RWPE1 (cell line): ENCODE measurements at regions not wholly inside any gene's neighbourhood (a gene's known extent, or its start where the extent isn't known, plus 50 kb on each side); places are given as distances from the start of the nearest gene placed in this dataset.

Experiments used
- CTCF ChIA-PET: fragments of 350-600 bp; sonication (Branson Sonifier 250); formaldehyde crosslinking; extraction: SDS; loops from one replicate; lab custom pipeline; 2021; lab: Yijun Ruan, JAX
- POLR2A ChIA-PET: fragments of 400-600 bp; formaldehyde crosslinking; extraction: SDS; loops from one replicate; lab custom pipeline; 2020; ENCODE audit warnings: antibody characterized with exemption; ENCODE audit not compliant: low non-redundant PET; lab: Yijun Ruan, JAX
- DNase-seq: peaks from one replicate; pipeline ENCODE4 v3.0.0; 2012; ENCODE audit warnings: low spot score
- H3K27ac ChIP-seq: fragments of 450-650 bp; 2 replicates; pipeline ENCODE4 v1.5.1; 2017
- TF ChIP-seq, protein P1 (sequence below): fragments of 450-650 bp; conservative IDR thresholded peaks from 2 replicates; pipeline ENCODE4 v1.5.1; 2017; ENCODE audit warnings: low read depth, mild to moderate bottlenecking

DNA sequence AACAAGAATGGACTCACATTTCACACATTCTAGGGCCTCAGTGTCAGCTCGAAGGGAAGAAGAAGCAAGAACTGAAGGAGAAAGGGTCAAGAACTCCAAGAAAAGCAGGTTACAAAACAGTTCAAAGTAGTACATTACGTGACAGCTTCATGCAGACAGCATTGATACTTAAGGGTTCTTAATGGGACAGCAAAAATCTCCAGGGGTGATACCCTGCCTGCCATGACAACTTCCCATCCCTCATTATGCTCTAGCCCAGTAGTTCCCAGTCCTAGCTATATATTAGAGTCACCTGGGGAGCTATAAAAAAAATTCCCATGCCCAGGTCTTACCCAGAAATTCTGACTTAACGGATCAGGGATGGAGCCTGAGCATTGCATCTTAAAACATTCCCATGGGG lies 51.2 kb upstream of the PROX1 start:
- ChIA-PET CTCF (interaction anchor here (0.8 kb wide), 1 partner anchor 21 kb away, joined by 4 read pairs; no protein-coding TSS in a partner anchor), POLR2A (no interaction called here)
- TF ChIP-seq, protein P1, sequence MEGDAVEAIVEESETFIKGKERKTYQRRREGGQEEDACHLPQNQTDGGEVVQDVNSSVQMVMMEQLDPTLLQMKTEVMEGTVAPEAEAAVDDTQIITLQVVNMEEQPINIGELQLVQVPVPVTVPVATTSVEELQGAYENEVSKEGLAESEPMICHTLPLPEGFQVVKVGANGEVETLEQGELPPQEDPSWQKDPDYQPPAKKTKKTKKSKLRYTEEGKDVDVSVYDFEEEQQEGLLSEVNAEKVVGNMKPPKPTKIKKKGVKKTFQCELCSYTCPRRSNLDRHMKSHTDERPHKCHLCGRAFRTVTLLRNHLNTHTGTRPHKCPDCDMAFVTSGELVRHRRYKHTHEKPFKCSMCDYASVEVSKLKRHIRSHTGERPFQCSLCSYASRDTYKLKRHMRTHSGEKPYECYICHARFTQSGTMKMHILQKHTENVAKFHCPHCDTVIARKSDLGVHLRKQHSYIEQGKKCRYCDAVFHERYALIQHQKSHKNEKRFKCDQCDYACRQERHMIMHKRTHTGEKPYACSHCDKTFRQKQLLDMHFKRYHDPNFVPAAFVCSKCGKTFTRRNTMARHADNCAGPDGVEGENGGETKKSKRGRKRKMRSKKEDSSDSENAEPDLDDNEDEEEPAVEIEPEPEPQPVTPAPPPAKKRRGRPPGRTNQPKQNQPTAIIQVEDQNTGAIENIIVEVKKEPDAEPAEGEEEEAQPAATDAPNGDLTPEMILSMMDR, result no peak
- no peak overlapping the region for H3K27ac ChIP-seq
- no peak for DNase-seq
